GM19468 (cell line): ENCODE measurements at regions not wholly inside any gene's neighbourhood (a gene's known extent, or its start where the extent isn't known, plus 50 kb on each side); places are given as distances from the start of the nearest gene placed in this dataset.
A peak's percentile ranks its signal among the peaks of the same experiment; 100 is the strongest.

Experiments
- ATAC-seq: cut with Tn5 transposase; IDR thresholded peaks from one replicate; pipeline ENCODE4 v1.9.1; 2021; ENCODE audit warnings: mild to moderate bottlenecking, moderate library complexity, moderate number of reproducible peaks; ENCODE audit not compliant: unreplicated experiment; ENCODE audit errors: extremely low read depth

GRCh38 chr5:89229331-89230070, 346.5 kb upstream of the MEF2C start:
- no peak for ATAC-seq

- ATAC-seq, result no peak
These were observed 345.4 kb upstream of the MEF2C start for GRCh38 chr5:89228355-89228754.

GRCh38 chr5:89218364-89218763, 335.4 kb upstream of the MEF2C start:
- no peak for ATAC-seq

- ATAC-seq, result no peak
These were observed 333.6 kb upstream of the MEF2C start for GRCh38 chr5:89216606-89217005.

GRCh38 chr5:89213573-89213972, 330.6 kb upstream of the MEF2C start:
- ATAC-seq, result no peak

- no peak for ATAC-seq
These were observed 328.9 kb upstream of the MEF2C start for GRCh38 chr5:89211836-89212235.

GRCh38 chr5:89208811-89209210, 325.8 kb upstream of the MEF2C start:
- ATAC-seq, result no peak

GRCh38 chr5:89208392-89208791, 325.4 kb upstream of the MEF2C start:
- ATAC-seq, result no peak

GRCh38 chr5:89204756-89205155, 321.8 kb upstream of the MEF2C start:
- no peak for ATAC-seq

GRCh38 chr5:89203611-89204010, 320.6 kb upstream of the MEF2C start:
- no peak for ATAC-seq

GRCh38 chr5:89200899-89201298, 317.9 kb upstream of the MEF2C start:
- no peak for ATAC-seq

- ATAC-seq, result no peak
These were observed 316.3 kb upstream of the MEF2C start for GRCh38 chr5:89199306-89199705.

GRCh38 chr5:89191374-89191773, 308.4 kb upstream of the MEF2C start:
- no peak for ATAC-seq

GRCh38 chr5:89190515-89191265, 307.7 kb upstream of the MEF2C start:
- no peak for ATAC-seq

- peak; percentile 39 for ATAC-seq
These were observed 305.0 kb upstream of the MEF2C start for GRCh38 chr5:89187883-89188465.

GRCh38 chr5:89187268-89187667, 304.3 kb upstream of the MEF2C start:
- no peak for ATAC-seq

- no peak for ATAC-seq
These were observed 298.6 kb upstream of the MEF2C start for GRCh38 chr5:89181546-89181945.

GRCh38 chr5:89179731-89180130, 296.7 kb upstream of the MEF2C start:
- ATAC-seq, result no peak

- ATAC-seq, result no peak
These were observed 295.6 kb upstream of the MEF2C start for GRCh38 chr5:89178541-89178940.

- no peak for ATAC-seq
These were observed 290.5 kb upstream of the MEF2C start for GRCh38 chr5:89173528-89173927.

- peak; percentile 75 for ATAC-seq
These were observed 285.8 kb upstream of the MEF2C start for GRCh38 chr5:89168766-89169165.
